Breast epithelium (tissue), 4 donors: ENCODE measurements at regions not wholly inside any gene's neighbourhood (a gene's known extent, or its start where the extent isn't known, plus 50 kb on each side); places are given as distances from the start of the nearest gene placed in this dataset.
A peak's percentile ranks its signal among the peaks of the same experiment; 100 is the strongest.

ENCODE experiments used
- DNase-seq, 2 donors: peaks; one replicate each; pipeline ENCODE4 v3.0.0-alpha.2; 2019; ENCODE audit warnings: low spot score in 2 of 2
- H3K27ac ChIP-seq, 2 donors: fragments of 200-600 bp; sonication (generic) in 1 of 2; one replicate each; pipeline ENCODE4 v1.5.1; 2016 to 2019; ENCODE audit warnings: mild to moderate bottlenecking in 1 of 2
- H3K27me3 ChIP-seq, 2 donors: fragments of 200-600 bp; sonication (generic) in 1 of 2; one replicate each; pipeline versions ENCODE4 v1.5.1 to v1.6.0; 2017 to 2019; ENCODE audit warnings: control low read depth in 1 of 2, mild to moderate bottlenecking in 1 of 2
- H3K36me3 ChIP-seq: fragments of 200-600 bp; one replicate; pipeline ENCODE4 v1.5.1; 2019
- H3K4me1 ChIP-seq, 2 donors: fragments of 200-600 bp; sonication (generic); one replicate each; pipeline ENCODE4 v1.5.1; 2016 to 2019; ENCODE audit warnings: control low read depth in 1 of 2
- H3K4me3 ChIP-seq, 3 donors: fragments of 200-600 bp; sonication (generic); 1 replicate in 2 of 3; 2 replicates in 1 of 3; pipeline ENCODE4 v1.5.1; 2016 to 2019; ENCODE audit warnings: mild to moderate bottlenecking in 3 of 3, moderate library complexity in 2 of 3
- H3K9me3 ChIP-seq, 2 donors: fragments of 200-600 bp; sonication (generic) in 1 of 2; one replicate each; pipeline ENCODE4 v1.5.1; 2016 to 2019; ENCODE audit warnings: control low read depth in 1 of 2
- CTCF ChIP-seq, 3 donors: fragments of 450-650 bp; IDR thresholded peaks; one replicate each; pipeline ENCODE4 v1.5.1; 2016 to 2017; ENCODE audit warnings: antibody characterized with exemption in 3 of 3, mild to moderate bottlenecking in 3 of 3, moderate library complexity in 3 of 3
- POLR2A ChIP-seq: fragments of 450-650 bp; IDR thresholded peaks from one replicate; pipeline ENCODE4 v1.6.1; 2016; ENCODE audit warnings: antibody characterized with exemption, mild to moderate bottlenecking, moderate library complexity
- POLR2AphosphoS5 ChIP-seq, 3 donors: sonication (generic); formaldehyde crosslinking; IDR thresholded peaks; one replicate each; pipeline ENCODE4 v1.6.1; 2017; ENCODE audit warnings: antibody characterized with exemption in 3 of 3
- intact Hi-C: fragments of 100-400 bp; cut with DNase I; formaldehyde crosslinking; loops from one replicate; pipeline ENCODE4 v1.15.1; 2023; ENCODE audit warnings: low total_unique reads

- DNase-seq, result no peak
- Histone ChIP-seq H3K4me3 (peak overlapping the region; percentile 11 to 59 (median 34)), H3K27ac (no peak overlapping the region), H3K4me1 (peaks cover 0 to 12% of the 10 kb centered on the region in 2 donors), H3K36me3 (no peaks in the 10 kb centered on the region), H3K9me3 (no peaks in the 10 kb centered on the region), H3K27me3 (peaks cover 0 to 88% of the 10 kb centered on the region in 2 donors)
- TF ChIP-seq POLR2A, result no peak
- TF ChIP-seq POLR2AphosphoS5 (IDR thresholded peaks at IDR 0.05), result no peak
- intact Hi-C loops, result loop anchor here (5.0 kb wide), 1 partner anchor 1147 kb away; no protein-coding TSS in a partner anchor
These were observed 105.3 kb upstream of the HSD17B12 start for GRCh38 chr11:43574949-43575912.

GRCh38 chr11:43575913-43576310, 104.6 kb upstream of the HSD17B12 start:
- intact Hi-C loops, result no loop called here
- Histone ChIP-seq H3K36me3 (no peaks in the 10 kb centered on the region), H3K4me1 (peaks cover 0 to 13% of the 10 kb centered on the region in 2 donors), H3K9me3 (no peaks in the 10 kb centered on the region), H3K27ac (no peak overlapping the region), H3K27me3 (peaks cover under 1 to 95% of the 10 kb centered on the region in 2 donors), H3K4me3 (peak overlapping the region in 2 of 3 donors; percentile 34 to 59)
- TF ChIP-seq POLR2AphosphoS5 (IDR thresholded peaks at IDR 0.05) (no peak), CTCF (IDR thresholded peaks at IDR 0.05) (no peak), POLR2A (no peak)
- no peak for DNase-seq

- no peak for DNase-seq
- Histone ChIP-seq H3K4me1 (peaks cover 0 to 16% of the 10 kb centered on the region in 2 donors), H3K9me3 (no peaks in the 10 kb centered on the region), H3K27me3 (peaks cover 3 to 98% of the 10 kb centered on the region in 2 donors), H3K27ac (no peak overlapping the region), H3K4me3 (peak overlapping the region in 2 of 3 donors; percentile 34 to 59), H3K36me3 (no peaks in the 10 kb centered on the region)
- TF ChIP-seq POLR2AphosphoS5 (IDR thresholded peaks at IDR 0.05) (no peak), CTCF (IDR thresholded peaks at IDR 0.05) (no peak), POLR2A (no peak)
- intact Hi-C loops, result no loop called here
These were observed 104.2 kb upstream of the HSD17B12 start for GRCh38 chr11:43576320-43576802.

- H3K4me3 ChIP-seq, result no peak overlapping the region
- no peaks in the 10 kb centered on the region for H3K36me3 ChIP-seq
- peaks cover 0 to 16% of the 10 kb centered on the region in 2 donors for H3K4me1 ChIP-seq
- H3K9me3 ChIP-seq, result no peaks in the 10 kb centered on the region
- DNase-seq, result no peak
- TF ChIP-seq POLR2AphosphoS5 (IDR thresholded peaks at IDR 0.05) (no peak), POLR2A (no peak), CTCF (IDR thresholded peaks at IDR 0.05) (no peak)
- no peak overlapping the region for H3K27ac ChIP-seq
- peaks cover 3 to 98% of the 10 kb centered on the region in 2 donors for H3K27me3 ChIP-seq
- intact Hi-C loops, result no loop called here
These were observed 103.6 kb upstream of the HSD17B12 start for GRCh38 chr11:43576803-43577521.

GRCh38 chr11:43577566-43578264, 102.8 kb upstream of the HSD17B12 start:
- Histone ChIP-seq H3K27me3 (peaks cover 3 to 100% of the 10 kb centered on the region in 2 donors), H3K9me3 (no peaks in the 10 kb centered on the region), H3K4me3 (no peak overlapping the region), H3K27ac (no peak overlapping the region), H3K4me1 (peaks cover 0 to 16% of the 10 kb centered on the region in 2 donors), H3K36me3 (no peaks in the 10 kb centered on the region)
- no peak for DNase-seq
- intact Hi-C loops, result no loop called here
- no peak for TF ChIP-seq POLR2AphosphoS5 (IDR thresholded peaks at IDR 0.05)
- no peak for TF ChIP-seq CTCF (IDR thresholded peaks at IDR 0.05)
- TF ChIP-seq POLR2A, result no peak
